ENCODE measurements at regions not wholly inside any gene's neighbourhood (a gene's known extent, or its start where the extent isn't known, plus 50 kb on each side); places are given as distances from the start of the nearest gene placed in this dataset.

- Histone ChIP-seq H3K9ac (ENCODE audit: low read length) (peak overlapping the region; percentile 10), H3K14ac (ENCODE audit: low read length) (peak overlapping the region; percentile 93), H3K4me1 (ENCODE audit: control insufficient read depth in 1 of 2, insufficient read depth in 2 of 2, low read length in 2 of 2) (peaks cover 50 to 60% of the 10 kb centered on the region in 2 experiments), H3K79me1 (ENCODE audit: low read length) (peaks cover 50% of the 10 kb centered on the region), H3K9me3 (ENCODE audit: insufficient read depth, low read depth, low read length) (no peaks in the 10 kb centered on the region), H3K27ac (ENCODE audit: low read depth, low read length) (peak overlapping the region; percentile 96), H3K27me3 (ENCODE audit: insufficient read depth, low read length) (no peaks in the 10 kb centered on the region), H3K4me3 (ENCODE audit: low read depth, low read length) (no peak overlapping the region), H2BK12ac (ENCODE audit: low read length) (peak overlapping the region; percentile 98), H2BK5ac (ENCODE audit: low read depth, low read length, poor library complexity) (peak overlapping the region; percentile 89), H3K36me3 (ENCODE audit: control insufficient read depth in 1 of 2, insufficient read depth in 2 of 2, low read length in 2 of 2) (no peaks in the 10 kb centered on the region), H4K12ac (ENCODE audit: low read depth, low read length) (no peak overlapping the region), H2AFZ (ENCODE audit: insufficient read depth, low read length, poor library complexity) (peak overlapping the region; percentile 32), H2BK120ac (ENCODE audit: insufficient read depth, low read length, poor library complexity) (peak overlapping the region; percentile 96), H4K8ac (ENCODE audit: low read depth, low read length) (peak overlapping the region; percentile 73), H3K4ac (ENCODE audit: low read depth, low read length) (peak overlapping the region; percentile 67), H2AK5ac (ENCODE audit: low read length) (peak overlapping the region; percentile 89), H4K91ac (ENCODE audit: low read depth, low read length) (peak overlapping the region; percentile 96), H3K18ac (ENCODE audit: low read length) (peak overlapping the region; percentile 91), H3K79me2 (ENCODE audit: control insufficient read depth, insufficient read depth, low read length, poor library complexity) (peaks cover 7% of the 10 kb centered on the region), H3K23ac (ENCODE audit: low read length) (no peak overlapping the region), H3K4me2 (ENCODE audit: low read length) (peak overlapping the region; percentile 33)
- DNase-seq, result no peak
- no CpG with 5 or more reads among the region's 17 CpGs for WGBS (ENCODE audit: extremely low coverage, insufficient coverage, insufficient read length)
Measured at GRCh38 chr12:124682425-124683151, 115.2 kb upstream of the NCOR2 start.

DNA sequence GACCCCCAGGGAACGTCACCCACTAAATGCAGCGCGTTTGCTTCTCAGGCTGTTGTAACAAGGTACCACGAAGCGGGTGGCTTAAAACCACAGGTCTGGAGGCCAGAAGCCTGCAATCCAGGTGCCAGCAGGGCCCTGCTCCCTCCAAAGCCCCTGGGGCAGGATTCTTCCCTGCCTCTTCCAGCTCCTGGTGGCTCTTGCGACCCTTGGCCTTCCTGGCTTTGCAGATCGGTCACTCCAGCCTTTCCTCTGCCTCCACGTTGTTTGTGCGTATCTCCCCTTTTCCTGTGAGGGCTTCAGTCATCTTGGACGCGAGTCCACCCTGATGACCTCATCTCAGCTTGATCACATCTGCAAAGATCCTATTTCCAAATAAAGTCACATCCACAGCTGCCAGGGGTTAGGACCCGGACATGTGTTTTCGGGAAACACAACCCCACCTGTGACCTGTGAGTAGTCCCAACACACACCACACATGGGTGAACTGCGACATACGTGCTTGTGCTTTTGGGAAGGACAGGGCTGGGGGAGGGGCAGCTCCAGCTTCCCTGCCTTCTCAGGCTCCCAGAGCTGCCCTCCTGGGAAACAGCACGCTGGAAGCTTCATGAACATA lies 114.5 kb upstream of the NCOR2 start:
- no peak overlapping the region for H4K12ac ChIP-seq (ENCODE audit: low read depth, low read length)
- H3K14ac ChIP-seq (ENCODE audit: low read length), result peak overlapping the region; percentile 93
- H3K4ac ChIP-seq (ENCODE audit: low read depth, low read length), result peak overlapping the region; percentile 67
- no peak overlapping the region for H3K23ac ChIP-seq (ENCODE audit: low read length)
- H3K4me1 ChIP-seq (ENCODE audit: control insufficient read depth in 1 of 2, insufficient read depth in 2 of 2, low read length in 2 of 2), result peaks cover 48 to 57% of the 10 kb centered on the region in 2 experiments
- H2AFZ ChIP-seq (ENCODE audit: insufficient read depth, low read length, poor library complexity), result peak overlapping the region; percentile 32
- H4K91ac ChIP-seq (ENCODE audit: low read depth, low read length), result peak overlapping the region; percentile 96
- H3K9me3 ChIP-seq (ENCODE audit: insufficient read depth, low read depth, low read length), result no peaks in the 10 kb centered on the region
- H3K9ac ChIP-seq (ENCODE audit: low read length), result peak overlapping the region; percentile 10
- peaks cover 7% of the 10 kb centered on the region for H3K79me2 ChIP-seq (ENCODE audit: control insufficient read depth, insufficient read depth, low read length, poor library complexity)
- peak overlapping the region; percentile 96 for H2BK120ac ChIP-seq (ENCODE audit: insufficient read depth, low read length, poor library complexity)
- H3K79me1 ChIP-seq (ENCODE audit: low read length), result peaks cover 50% of the 10 kb centered on the region
- peak overlapping the region; percentile 96 for H3K27ac ChIP-seq (ENCODE audit: low read depth, low read length)
- H3K27me3 ChIP-seq (ENCODE audit: insufficient read depth, low read length), result no peaks in the 10 kb centered on the region
- H2BK5ac ChIP-seq (ENCODE audit: low read depth, low read length, poor library complexity), result peak overlapping the region; percentile 89
- peak overlapping the region; percentile 98 for H2BK12ac ChIP-seq (ENCODE audit: low read length)
- peak overlapping the region; percentile 89 for H2AK5ac ChIP-seq (ENCODE audit: low read length)
- H3K36me3 ChIP-seq (ENCODE audit: control insufficient read depth in 1 of 2, insufficient read depth in 2 of 2, low read length in 2 of 2), result no peaks in the 10 kb centered on the region
- peak; percentile 100 for DNase-seq
- peak overlapping the region; percentile 33 for H3K4me2 ChIP-seq (ENCODE audit: low read length)
- no CpG with 5 or more reads among the region's 16 CpGs for WGBS (ENCODE audit: extremely low coverage, insufficient coverage, insufficient read length)
- peak overlapping the region; percentile 91 for H3K18ac ChIP-seq (ENCODE audit: low read length)
- H4K8ac ChIP-seq (ENCODE audit: low read depth, low read length), result peak overlapping the region; percentile 73
- H3K4me3 ChIP-seq (ENCODE audit: low read depth, low read length), result no peak overlapping the region

DNA sequence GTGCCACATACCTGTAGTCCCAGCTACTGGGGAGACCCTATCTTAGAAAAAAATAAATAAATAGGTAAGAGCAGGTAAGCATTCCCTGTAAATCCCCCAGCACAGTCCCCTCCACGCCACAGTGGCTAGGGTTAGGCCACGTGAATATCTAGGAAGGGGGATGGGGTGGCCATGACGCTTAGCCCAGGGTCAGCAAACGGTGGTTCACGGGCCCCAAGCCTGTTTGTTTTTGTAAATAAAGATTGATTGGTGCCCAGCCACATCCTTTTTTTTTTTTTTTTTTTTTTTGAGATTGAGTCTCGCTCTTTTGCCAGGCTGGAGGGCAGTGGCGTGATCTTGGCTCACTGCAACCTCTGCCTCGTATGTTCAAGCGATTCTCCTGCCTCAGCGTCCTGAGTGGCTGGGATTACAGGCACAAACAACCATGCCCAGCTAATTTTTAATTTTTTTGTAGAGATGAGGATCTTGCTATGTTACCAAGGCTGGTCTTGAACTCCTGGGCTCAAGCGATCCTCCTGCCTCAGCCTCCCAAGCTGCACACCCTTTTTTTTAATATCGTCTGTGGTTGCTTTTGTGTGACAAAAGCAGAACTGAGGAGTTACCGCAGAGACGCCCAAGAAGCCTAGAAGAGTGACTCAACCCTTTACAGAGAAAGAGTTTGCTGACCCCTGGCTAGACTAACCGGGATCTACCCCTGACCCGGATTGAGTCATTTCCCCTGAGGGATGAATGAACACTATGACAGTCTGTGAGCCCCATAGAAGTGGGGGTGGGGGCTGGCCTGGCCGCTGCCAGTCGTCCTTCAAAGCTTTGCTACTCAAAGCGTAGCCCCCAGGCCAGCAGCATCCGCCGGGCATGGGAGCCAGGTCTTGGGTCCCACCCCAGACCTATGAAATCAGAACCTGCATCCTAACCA lies 113.7 kb upstream of the NCOR2 start:
- Histone ChIP-seq H3K4me2 (ENCODE audit: low read length) (peak overlapping the region; percentile 33), H3K9ac (ENCODE audit: low read length) (no peak overlapping the region), H3K4ac (ENCODE audit: low read depth, low read length) (peak overlapping the region; percentile 16), H3K14ac (ENCODE audit: low read length) (peak overlapping the region; percentile 93), H2BK120ac (ENCODE audit: insufficient read depth, low read length, poor library complexity) (peak overlapping the region; percentile 96), H2AK5ac (ENCODE audit: low read length) (peak overlapping the region; percentile 59), H3K4me3 (ENCODE audit: low read depth, low read length) (no peak overlapping the region), H4K12ac (ENCODE audit: low read depth, low read length) (no peak overlapping the region), H3K18ac (ENCODE audit: low read length) (peak overlapping the region; percentile 91), H3K27ac (ENCODE audit: low read depth, low read length) (peak overlapping the region; percentile 96), H2BK12ac (ENCODE audit: low read length) (peak overlapping the region; percentile 98), H3K79me1 (ENCODE audit: low read length) (peaks cover 43% of the 10 kb centered on the region), H4K8ac (ENCODE audit: low read depth, low read length) (peak overlapping the region; percentile 73), H3K4me1 (ENCODE audit: control insufficient read depth in 1 of 2, insufficient read depth in 2 of 2, low read length in 2 of 2) (peaks cover 45 to 54% of the 10 kb centered on the region in 2 experiments), H2AFZ (ENCODE audit: insufficient read depth, low read length, poor library complexity) (no peak overlapping the region), H4K91ac (ENCODE audit: low read depth, low read length) (peak overlapping the region; percentile 96), H3K23ac (ENCODE audit: low read length) (no peak overlapping the region), H3K36me3 (ENCODE audit: control insufficient read depth in 1 of 2, insufficient read depth in 2 of 2, low read length in 2 of 2) (no peaks in the 10 kb centered on the region), H3K79me2 (ENCODE audit: control insufficient read depth, insufficient read depth, low read length, poor library complexity) (peaks cover 7% of the 10 kb centered on the region), H2BK5ac (ENCODE audit: low read depth, low read length, poor library complexity) (peak overlapping the region; percentile 89), H3K27me3 (ENCODE audit: insufficient read depth, low read length) (no peaks in the 10 kb centered on the region), H3K9me3 (ENCODE audit: insufficient read depth, low read depth, low read length) (no peaks in the 10 kb centered on the region)
- no CpG with 5 or more reads among the region's 21 CpGs for WGBS (ENCODE audit: extremely low coverage, insufficient coverage, insufficient read length)
- DNase-seq, result peak; percentile 96 to 99

Measured in trophoblast cell (in vitro differentiated cells and primary cell).